SK-N-SH treated with all-trans-retinoic acid at 6 μM for 48 hours (cell line): ENCODE measurements at regions not wholly inside any gene's neighbourhood (a gene's known extent, or its start where the extent isn't known, plus 50 kb on each side); places are given as distances from the start of the nearest gene placed in this dataset.
"Not testable (repeated sequence)": the region's sequence is repeated elsewhere in the genome, so short reads cannot be mapped to it uniquely, and the experiment has no call there.

ENCODE experiments used
- ATAC-seq: fragments of 200-7000 bp; cut with Tn5 transposase; 3 replicates; pipeline ENCODE4 v1.9.1; 2020; ENCODE audit warnings: mild to moderate bottlenecking, moderate library complexity
- ARNTL ChIP-seq: fragments of 450-650 bp; formaldehyde crosslinking; IDR thresholded peaks from 2 replicates; pipeline ENCODE4 v1.5.0; 2020; ENCODE audit warnings: low read depth, mild to moderate bottlenecking, moderate library complexity, borderline replicate concordance
- BACH2 ChIP-seq: fragments of 250-450 bp; sonication (Bioruptor Pico); IDR thresholded peaks from 2 replicates; pipeline ENCODE4 v1.9.0; 2021; ENCODE audit warnings: mild to moderate bottlenecking, borderline replicate concordance
- CSDC2 ChIP-seq: fragments of 250-450 bp; sonication (Bioruptor Pico); IDR thresholded peaks from 2 replicates; pipeline ENCODE4 v1.5.0; 2020; ENCODE audit warnings: mild to moderate bottlenecking, moderate library complexity
- GLIS3 ChIP-seq: fragments of 250-450 bp; sonication (Bioruptor Pico); IDR thresholded peaks from 2 replicates; pipeline ENCODE4 v1.5.0; 2020; ENCODE audit warnings: mild to moderate bottlenecking, moderate library complexity
- ISL1 ChIP-seq: fragments of 250-450 bp; sonication (Bioruptor Pico); IDR thresholded peaks from 2 replicates; pipeline ENCODE4 v2.1.2; 2022; ENCODE audit warnings: mild to moderate bottlenecking, moderate library complexity
- OSR1 ChIP-seq: fragments of 250-450 bp; sonication (Bioruptor Pico); IDR thresholded peaks from 2 replicates; pipeline ENCODE4 v1.8.0; 2022; ENCODE audit warnings: moderate library complexity, mild to moderate bottlenecking, inconsistent platforms
- RARB ChIP-seq: fragments of 250-450 bp; sonication (Bioruptor Pico); IDR thresholded peaks from 2 replicates; pipeline ENCODE4 v1.8.0; 2021; ENCODE audit warnings: mild to moderate bottlenecking, moderate library complexity
- SNAI2 ChIP-seq: fragments of 250-450 bp; sonication (Bioruptor Pico); IDR thresholded peaks from 2 replicates; pipeline ENCODE4 v1.5.0; 2020; ENCODE audit warnings: mild to moderate bottlenecking, moderate library complexity
- TCF4 ChIP-seq: fragments of 250-450 bp; sonication (Bioruptor Pico); IDR thresholded peaks from 2 replicates; pipeline ENCODE4 v1.8.0; 2021; ENCODE audit warnings: mild to moderate bottlenecking, moderate library complexity, borderline replicate concordance
- TOX ChIP-seq: fragments of 250-450 bp; sonication (Bioruptor Pico); IDR thresholded peaks from 2 replicates; pipeline ENCODE4 v1.8.0; 2021; ENCODE audit warnings: mild to moderate bottlenecking, moderate library complexity, borderline replicate concordance
- ZC3H10 ChIP-seq: fragments of 250-450 bp; sonication (Bioruptor Pico); IDR thresholded peaks from 2 replicates; pipeline ENCODE4 v1.5.1; 2021; ENCODE audit warnings: mild to moderate bottlenecking, moderate library complexity
- ZFP3 ChIP-seq: fragments of 250-450 bp; sonication (Bioruptor Pico); IDR thresholded peaks from 2 replicates; pipeline ENCODE4 v1.5.0; 2020; ENCODE audit warnings: mild to moderate bottlenecking, moderate library complexity
- ZFP30 ChIP-seq: fragments of 450-650 bp; formaldehyde crosslinking; IDR thresholded peaks from 2 replicates; pipeline ENCODE4 v1.5.0; 2022; ENCODE audit warnings: mild to moderate bottlenecking, moderate library complexity
- ZNF565 ChIP-seq: fragments of 450-650 bp; formaldehyde crosslinking; conservative IDR thresholded peaks from 2 replicates; pipeline ENCODE4 v1.5.0; 2020; ENCODE audit warnings: low read depth, mild to moderate bottlenecking, moderate library complexity
- ZNF70 ChIP-seq: fragments of 450-650 bp; formaldehyde crosslinking; IDR thresholded peaks from 2 replicates; pipeline ENCODE4 v1.5.0; 2020; ENCODE audit warnings: mild to moderate bottlenecking, moderate library complexity
- ZNF8 ChIP-seq: fragments of 450-650 bp; formaldehyde crosslinking; IDR thresholded peaks from 2 replicates; pipeline ENCODE4 v1.5.0; 2020; ENCODE audit warnings: mild to moderate bottlenecking, moderate library complexity
- TF ChIP-seq, protein P1 (sequence below): fragments of 250-450 bp; sonication (Bioruptor Pico); IDR thresholded peaks from 2 replicates; pipeline ENCODE4 v1.8.0; 2021; ENCODE audit warnings: low read depth, mild to moderate bottlenecking, moderate library complexity, borderline replicate concordance
- TF ChIP-seq, protein P2 (sequence below): fragments of 250-450 bp; sonication (Bioruptor Pico); IDR thresholded peaks from 2 replicates; pipeline ENCODE4 v1.5.1; 2021; ENCODE audit warnings: mild to moderate bottlenecking, moderate library complexity
- TF ChIP-seq, protein P3 (sequence below): fragments of 250-450 bp; sonication (Bioruptor Pico); IDR thresholded peaks from 2 replicates; pipeline ENCODE4 v1.8.0; 2020; ENCODE audit warnings: mild to moderate bottlenecking, moderate library complexity, borderline replicate concordance

DNA sequence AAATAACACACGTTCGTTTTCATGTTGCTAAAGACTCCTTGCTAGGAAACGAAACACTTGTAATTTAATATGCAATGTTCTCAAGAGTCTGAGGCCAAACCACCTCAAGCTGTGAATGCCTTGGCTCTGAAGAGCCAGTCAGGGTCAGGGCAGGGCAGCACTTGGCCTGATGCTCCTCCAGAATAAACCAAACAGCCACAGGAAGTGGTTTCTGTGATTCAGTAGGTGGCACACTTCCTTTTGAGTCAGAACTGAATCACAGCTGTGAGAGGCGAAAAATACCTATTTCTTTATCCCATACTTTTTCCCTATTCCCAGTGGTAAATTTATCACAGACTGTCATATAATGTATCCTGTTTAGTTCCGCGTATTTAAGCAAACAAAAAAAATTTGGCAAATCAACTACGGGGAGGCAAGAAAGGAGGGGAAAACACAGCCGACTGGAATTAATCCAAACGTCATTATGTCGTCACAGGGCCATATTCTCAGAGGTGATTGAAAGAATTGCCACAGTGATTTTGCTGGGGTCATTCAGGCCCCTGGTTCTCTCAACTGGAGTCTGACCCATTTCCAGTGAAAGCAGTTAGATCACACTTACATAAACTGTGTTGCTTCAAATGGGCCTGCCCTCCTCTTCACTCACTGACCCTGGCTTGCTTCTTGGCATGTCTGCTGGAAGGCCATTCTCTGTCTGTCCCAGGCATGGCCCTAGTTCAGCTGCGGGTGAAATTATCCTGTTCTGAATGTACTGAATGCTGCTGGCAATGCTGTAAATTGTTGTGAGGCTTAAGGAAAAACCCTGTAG lies 71.2 kb downstream of the ARRDC3 start:
- peak; percentile 90 for ATAC-seq
- TF ChIP-seq RARB (CRISPR knock-in tag) (0 out of 2 replicates have a peak, but pooled peaks have one; percentile 35), ZC3H10 (CRISPR knock-in tag) (peak; percentile 85; the same call in 1 of the 2 replicates), ZFP3 (0 out of 2 replicates have a peak, but pooled peaks have one; percentile 11), GLIS3 (CRISPR knock-in tag) (no peak), TOX (CRISPR knock-in tag) (peak; percentile 58)

DNA sequence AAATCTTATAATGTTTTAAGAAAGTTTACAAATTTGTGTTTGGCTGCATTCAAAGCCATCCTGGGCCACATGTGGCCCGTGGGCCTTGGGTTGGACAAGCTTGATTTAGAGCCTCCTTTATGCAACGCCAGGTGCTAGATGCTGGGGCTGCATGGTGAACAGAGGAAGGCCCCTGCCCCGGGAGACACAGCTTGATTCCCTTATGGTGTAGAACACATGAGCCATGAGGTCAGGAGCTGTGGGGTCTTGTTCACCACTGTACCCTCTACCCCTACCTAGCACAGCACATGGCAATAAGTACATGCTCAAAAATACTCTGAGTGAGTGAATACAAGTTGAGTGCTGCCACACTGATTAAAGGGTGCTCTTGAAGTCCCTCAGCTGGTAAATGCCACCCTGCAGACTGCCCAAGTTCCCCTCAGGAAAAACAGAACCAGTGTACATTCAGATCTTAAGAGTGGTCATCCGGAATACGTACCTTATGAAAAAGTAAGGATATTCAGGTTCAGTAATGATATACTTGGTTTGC lies 71.9 kb downstream of the ARRDC3 start:
- TF ChIP-seq GLIS3 (CRISPR knock-in tag) (no peak), RARB (CRISPR knock-in tag) (no peak), ZNF70 (CRISPR knock-in tag) (no peak), BACH2 (no peak)
- TF ChIP-seq, protein P1, sequence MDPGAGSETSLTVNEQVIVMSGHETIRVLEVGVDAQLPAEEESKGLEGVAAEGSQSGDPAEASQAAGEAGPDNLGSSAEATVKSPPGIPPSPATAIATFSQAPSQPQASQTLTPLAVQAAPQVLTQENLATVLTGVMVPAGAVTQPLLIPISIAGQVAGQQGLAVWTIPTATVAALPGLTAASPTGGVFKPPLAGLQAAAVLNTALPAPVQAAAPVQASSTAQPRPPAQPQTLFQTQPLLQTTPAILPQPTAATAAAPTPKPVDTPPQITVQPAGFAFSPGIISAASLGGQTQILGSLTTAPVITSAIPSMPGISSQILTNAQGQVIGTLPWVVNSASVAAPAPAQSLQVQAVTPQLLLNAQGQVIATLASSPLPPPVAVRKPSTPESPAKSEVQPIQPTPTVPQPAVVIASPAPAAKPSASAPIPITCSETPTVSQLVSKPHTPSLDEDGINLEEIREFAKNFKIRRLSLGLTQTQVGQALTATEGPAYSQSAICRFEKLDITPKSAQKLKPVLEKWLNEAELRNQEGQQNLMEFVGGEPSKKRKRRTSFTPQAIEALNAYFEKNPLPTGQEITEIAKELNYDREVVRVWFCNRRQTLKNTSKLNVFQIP = no peak
- no peak for ATAC-seq

DNA sequence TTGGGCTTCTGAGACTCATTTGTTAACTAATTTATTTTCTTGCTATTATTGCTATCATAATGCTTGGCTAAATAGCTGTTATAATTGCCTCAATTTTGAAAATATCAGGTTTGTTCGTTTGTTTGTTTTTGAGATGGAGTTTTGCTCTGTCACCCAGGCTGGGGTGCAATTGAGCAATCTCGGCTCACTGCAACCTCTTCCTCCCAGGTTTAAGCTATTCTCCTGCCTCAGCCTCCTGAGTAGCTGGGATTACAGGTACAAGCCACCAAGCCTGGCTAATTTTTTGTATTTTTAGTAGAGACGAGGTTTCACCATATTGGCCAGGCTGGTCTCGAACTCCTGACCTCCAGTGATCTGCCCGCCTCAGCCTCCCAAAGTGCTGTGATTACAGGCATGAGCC lies 75.0 kb downstream of the ARRDC3 start:
- ATAC-seq = not testable (repeated sequence)

DNA sequence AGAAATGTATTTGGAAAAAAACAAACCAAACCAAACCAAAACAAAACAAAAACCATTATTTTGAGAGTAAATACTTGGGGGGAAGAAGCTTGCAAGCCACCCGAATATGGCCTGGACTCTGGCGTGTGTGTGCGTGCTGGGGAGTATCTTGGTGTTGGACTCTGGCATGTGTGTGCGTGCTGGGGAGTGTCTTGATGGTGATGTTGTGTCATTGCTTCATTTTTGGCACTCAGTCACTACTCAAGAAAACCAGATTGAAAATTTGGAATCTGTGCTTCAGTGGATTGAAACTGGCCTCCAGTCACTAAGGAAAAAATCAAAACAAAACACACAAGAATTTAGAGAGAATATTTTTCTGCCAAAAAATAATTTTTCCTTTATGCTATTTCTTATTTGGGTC lies 76.1 kb downstream of the ARRDC3 start:
- no peak for TF ChIP-seq ZFP30 (CRISPR knock-in tag)
- TF ChIP-seq, protein P2, sequence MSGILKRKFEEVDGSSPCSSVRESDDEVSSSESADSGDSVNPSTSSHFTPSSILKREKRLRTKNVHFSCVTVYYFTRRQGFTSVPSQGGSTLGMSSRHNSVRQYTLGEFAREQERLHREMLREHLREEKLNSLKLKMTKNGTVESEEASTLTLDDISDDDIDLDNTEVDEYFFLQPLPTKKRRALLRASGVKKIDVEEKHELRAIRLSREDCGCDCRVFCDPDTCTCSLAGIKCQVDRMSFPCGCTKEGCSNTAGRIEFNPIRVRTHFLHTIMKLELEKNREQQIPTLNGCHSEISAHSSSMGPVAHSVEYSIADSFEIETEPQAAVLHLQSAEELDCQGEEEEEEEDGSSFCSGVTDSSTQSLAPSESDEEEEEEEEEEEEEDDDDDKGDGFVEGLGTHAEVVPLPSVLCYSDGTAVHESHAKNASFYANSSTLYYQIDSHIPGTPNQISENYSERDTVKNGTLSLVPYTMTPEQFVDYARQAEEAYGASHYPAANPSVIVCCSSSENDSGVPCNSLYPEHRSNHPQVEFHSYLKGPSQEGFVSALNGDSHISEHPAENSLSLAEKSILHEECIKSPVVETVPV = no peak
- TF ChIP-seq BACH2 = no peak
- TF ChIP-seq CSDC2 (CRISPR knock-in tag) = no peak
- ATAC-seq = no peak

DNA sequence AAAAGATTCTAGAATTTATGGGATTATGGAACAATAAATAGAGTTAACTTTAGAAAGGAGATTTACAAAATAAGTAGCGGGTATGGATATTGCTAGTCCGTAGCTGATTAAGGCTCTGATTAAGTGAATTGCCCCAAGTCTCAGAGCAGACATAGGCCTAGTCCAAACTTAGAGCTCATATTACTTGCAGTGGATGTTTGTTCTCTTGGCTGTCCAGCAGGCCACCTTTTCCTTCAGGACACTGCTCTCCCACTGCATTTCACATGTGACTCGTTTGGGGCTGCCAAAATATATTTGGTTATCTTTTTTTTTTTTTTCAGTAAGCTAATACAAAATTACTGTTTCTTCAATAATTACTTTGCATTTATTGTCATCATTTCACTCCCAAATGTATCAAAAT lies 76.6 kb downstream of the ARRDC3 start:
- TF ChIP-seq SNAI2 (CRISPR knock-in tag) = no peak
- TF ChIP-seq ZNF565 = no peak
- no peak for TF ChIP-seq BACH2
- TF ChIP-seq ZNF8 (CRISPR knock-in tag) = no peak
- no peak for TF ChIP-seq GLIS3 (CRISPR knock-in tag)
- no peak for TF ChIP-seq ARNTL
- no peak for TF ChIP-seq ZNF70 (CRISPR knock-in tag)
- TF ChIP-seq ZC3H10 (CRISPR knock-in tag) = no peak
- peak; percentile 52; the same call in 2 of the 3 replicates for ATAC-seq

DNA sequence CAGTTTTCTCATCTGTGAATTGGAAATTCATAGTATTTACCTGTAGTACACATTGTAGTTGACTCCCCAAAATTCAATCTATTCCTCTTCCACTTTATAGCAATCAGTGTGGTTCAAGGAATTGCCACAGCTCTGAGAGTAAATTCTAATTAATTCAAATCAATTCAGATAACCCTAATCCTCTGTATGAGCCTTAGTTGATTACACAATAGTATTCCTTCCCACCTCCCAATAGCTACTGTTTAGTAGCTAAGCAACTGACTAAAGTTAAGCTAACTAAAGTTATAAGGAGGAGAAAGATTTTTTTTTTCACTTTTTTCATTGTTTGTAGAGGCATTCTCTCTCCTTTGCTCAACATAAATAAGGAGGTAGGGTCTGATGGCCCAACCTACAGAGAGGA lies 77.5 kb downstream of the ARRDC3 start:
- no peak for ATAC-seq
- TF ChIP-seq OSR1 (no peak), ZNF70 (CRISPR knock-in tag) (no peak), ISL1 (no peak), RARB (CRISPR knock-in tag) (no peak), TCF4 (CRISPR knock-in tag) (no peak)
- TF ChIP-seq, protein P1 = no peak
- TF ChIP-seq, protein P3, sequence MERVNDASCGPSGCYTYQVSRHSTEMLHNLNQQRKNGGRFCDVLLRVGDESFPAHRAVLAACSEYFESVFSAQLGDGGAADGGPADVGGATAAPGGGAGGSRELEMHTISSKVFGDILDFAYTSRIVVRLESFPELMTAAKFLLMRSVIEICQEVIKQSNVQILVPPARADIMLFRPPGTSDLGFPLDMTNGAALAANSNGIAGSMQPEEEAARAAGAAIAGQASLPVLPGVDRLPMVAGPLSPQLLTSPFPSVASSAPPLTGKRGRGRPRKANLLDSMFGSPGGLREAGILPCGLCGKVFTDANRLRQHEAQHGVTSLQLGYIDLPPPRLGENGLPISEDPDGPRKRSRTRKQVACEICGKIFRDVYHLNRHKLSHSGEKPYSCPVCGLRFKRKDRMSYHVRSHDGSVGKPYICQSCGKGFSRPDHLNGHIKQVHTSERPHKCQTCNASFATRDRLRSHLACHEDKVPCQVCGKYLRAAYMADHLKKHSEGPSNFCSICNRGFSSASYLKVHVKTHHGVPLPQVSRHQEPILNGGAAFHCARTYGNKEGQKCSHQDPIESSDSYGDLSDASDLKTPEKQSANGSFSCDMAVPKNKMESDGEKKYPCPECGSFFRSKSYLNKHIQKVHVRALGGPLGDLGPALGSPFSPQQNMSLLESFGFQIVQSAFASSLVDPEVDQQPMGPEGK (CRISPR knock-in tag) = no peak

DNA sequence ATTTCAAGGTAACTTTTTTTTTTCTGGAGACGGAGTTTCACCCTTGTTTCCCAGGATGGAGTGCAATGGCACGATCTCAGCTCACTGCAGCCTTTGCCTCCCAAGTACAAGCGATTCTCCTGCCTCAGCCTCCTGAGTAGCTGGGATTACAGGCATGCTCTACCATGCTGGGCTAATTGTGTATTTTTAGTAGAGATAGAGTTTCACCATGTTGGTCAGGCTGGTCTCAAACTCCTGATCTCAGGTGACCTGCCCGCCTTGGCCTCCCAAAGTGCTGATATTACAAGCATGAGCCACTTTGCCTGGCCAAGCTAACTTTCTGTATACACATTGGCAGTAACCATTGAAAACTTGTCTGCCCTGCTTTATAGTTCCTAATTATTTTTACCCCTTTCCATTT lies 79.1 kb downstream of the ARRDC3 start:
- ATAC-seq = not testable (repeated sequence)
